ENCODE measurements at regions not wholly inside any gene's neighbourhood (a gene's known extent, or its start where the extent isn't known, plus 50 kb on each side); places are given as distances from the start of the nearest gene placed in this dataset.
A peak's percentile ranks its signal among the peaks of the same experiment; 100 is the strongest.

DNA sequence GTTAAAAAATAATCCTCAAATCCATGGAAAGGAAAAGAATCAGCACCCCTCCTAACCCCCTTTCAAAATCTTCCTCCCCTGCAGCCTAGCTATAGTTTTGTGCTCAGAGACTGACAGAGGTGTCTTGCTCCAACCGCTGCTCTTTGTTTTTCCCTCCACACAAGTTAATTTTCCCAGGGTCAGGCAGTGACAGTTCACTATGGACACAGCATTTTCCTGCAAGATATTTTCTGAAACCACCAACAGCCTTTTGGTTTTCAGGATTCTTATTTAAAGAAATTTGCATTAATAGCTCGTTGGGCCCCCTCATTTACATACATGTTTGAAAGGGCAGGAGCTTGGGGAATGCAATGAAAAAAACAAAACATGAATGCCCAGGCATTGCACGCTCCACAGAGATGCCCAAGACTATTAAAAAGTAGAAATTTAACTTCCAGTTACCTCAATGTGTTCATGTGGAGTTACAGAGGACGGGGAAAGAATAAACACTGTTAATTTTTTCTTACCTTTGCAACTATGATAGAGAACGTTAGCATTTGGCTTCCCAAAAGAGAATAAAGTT lies 71.4 kb upstream of the CXCR4 start:
- Histone ChIP-seq H3K23ac (ENCODE audit: insufficient read length, low read depth, low read length) (no peak overlapping the region), H2AK5ac (ENCODE audit: insufficient read length, low read length) (no peak overlapping the region), H3K27ac (ENCODE audit: insufficient read length, low read depth, low read length) (no peak overlapping the region), H3K23me2 (ENCODE audit: insufficient read length, low read depth, low read length, poor library complexity, severe bottlenecking) (no peaks in the 10 kb centered on the region), H3K79me1 (ENCODE audit: insufficient read depth, low read depth, low read length, poor library complexity, severe bottlenecking) (no peaks in the 10 kb centered on the region), H2AFZ (ENCODE audit: low read length) (peak overlapping the region; percentile 5), H4K5ac (ENCODE audit: insufficient read length, low read depth, low read length) (no peak overlapping the region), H3K79me2 (ENCODE audit: insufficient read depth, low read length) (no peaks in the 10 kb centered on the region), H3K4me1 (ENCODE audit: insufficient read depth, low read length) (no peaks in the 10 kb centered on the region), H4K91ac (ENCODE audit: insufficient read length, low read depth, low read length) (no peak overlapping the region), H3K9me3 (ENCODE audit: control insufficient read depth, low read depth, low read length) (no peaks in the 10 kb centered on the region), H4K8ac (replicated peaks; ENCODE audit: insufficient read length, low read depth, low read length) (no peak overlapping the region), H2BK15ac (ENCODE audit: low read depth, low read length) (no peak overlapping the region), H3K18ac (ENCODE audit: insufficient read length, low read depth, low read length) (no peak overlapping the region), H3K4me2 (ENCODE audit: insufficient read depth, insufficient read length, low read length) (no peak overlapping the region), H3K4ac (ENCODE audit: low read depth, low read length) (no peak overlapping the region), H2BK12ac (ENCODE audit: insufficient read length, low read depth, low read length) (no peak overlapping the region), H4K20me1 (ENCODE audit: control insufficient read depth, insufficient read depth, insufficient read length) (no peaks in the 10 kb centered on the region), H3K14ac (ENCODE audit: insufficient read depth, low read length) (no peak overlapping the region), H3K9ac (ENCODE audit: extremely low read depth, insufficient read length, low read length) (no peak overlapping the region), H2BK5ac (ENCODE audit: insufficient read length, low read length) (no peak overlapping the region), H3K56ac (ENCODE audit: insufficient read length, low read depth, low read length) (no peak overlapping the region), H3K27me3 (ENCODE audit: insufficient read depth, low read length) (no peaks in the 10 kb centered on the region), H3T11ph (ENCODE audit: low read length) (no peak overlapping the region), H2BK120ac (ENCODE audit: low read depth, low read length, poor library complexity, severe bottlenecking) (no peak overlapping the region), H2BK20ac (ENCODE audit: low read depth, low read length, poor library complexity, severe bottlenecking) (no peak overlapping the region)
- Mint-ChIP-seq H3K4me3 (no peak overlapping the region), H3K27me3 (ENCODE audit: low read depth) (no peaks in the 10 kb centered on the region), H3K27ac (no peak overlapping the region; a peak in 1 of 7 replicates), H3K36me3 (ENCODE audit: insufficient read depth in 1 of 3, low read depth in 3 of 3) (peaks cover 0 to 4% (median 0%) of the 10 kb centered on the region in 3 experiments; a peak in 2 of 7 replicates), H3K9me3 (peaks cover 6 to 9% of the 10 kb centered on the region in 2 experiments), H3K4me1 (peaks cover 11 to 19% of the 10 kb centered on the region in 2 experiments)
- no peak for DNase-seq
- WGBS (ENCODE audit: extremely low coverage, insufficient read length, low lambda C conversion rate): no CpG with 5 or more reads among the region's 5 CpGs
- TF ChIP-seq, protein P1, sequence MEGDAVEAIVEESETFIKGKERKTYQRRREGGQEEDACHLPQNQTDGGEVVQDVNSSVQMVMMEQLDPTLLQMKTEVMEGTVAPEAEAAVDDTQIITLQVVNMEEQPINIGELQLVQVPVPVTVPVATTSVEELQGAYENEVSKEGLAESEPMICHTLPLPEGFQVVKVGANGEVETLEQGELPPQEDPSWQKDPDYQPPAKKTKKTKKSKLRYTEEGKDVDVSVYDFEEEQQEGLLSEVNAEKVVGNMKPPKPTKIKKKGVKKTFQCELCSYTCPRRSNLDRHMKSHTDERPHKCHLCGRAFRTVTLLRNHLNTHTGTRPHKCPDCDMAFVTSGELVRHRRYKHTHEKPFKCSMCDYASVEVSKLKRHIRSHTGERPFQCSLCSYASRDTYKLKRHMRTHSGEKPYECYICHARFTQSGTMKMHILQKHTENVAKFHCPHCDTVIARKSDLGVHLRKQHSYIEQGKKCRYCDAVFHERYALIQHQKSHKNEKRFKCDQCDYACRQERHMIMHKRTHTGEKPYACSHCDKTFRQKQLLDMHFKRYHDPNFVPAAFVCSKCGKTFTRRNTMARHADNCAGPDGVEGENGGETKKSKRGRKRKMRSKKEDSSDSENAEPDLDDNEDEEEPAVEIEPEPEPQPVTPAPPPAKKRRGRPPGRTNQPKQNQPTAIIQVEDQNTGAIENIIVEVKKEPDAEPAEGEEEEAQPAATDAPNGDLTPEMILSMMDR (conservative IDR thresholded peaks at IDR 0.05): no peak
